PC-3 (cell line): ENCODE measurements at regions not wholly inside any gene's neighbourhood (a gene's known extent, or its start where the extent isn't known, plus 50 kb on each side); places are given as distances from the start of the nearest gene placed in this dataset.

ENCODE experiments used
- ATAC-seq: fragments of 200-7000 bp; cut with Tn5 transposase; 2 replicates; pipeline ENCODE4 v1.9.1; 2020; ENCODE audit warnings: mild to moderate bottlenecking, moderate library complexity
- BruUV-seq: library from RNA; stranded (reverse); fragments of 400-500 nt; replicated peaks from 2 replicates; lab custom pipeline; 2021; lab: Mats Ljungman, UMichigan
- CTCF ChIA-PET: fragments of 300-600 bp; sonication (Branson Sonifier 250); formaldehyde crosslinking; loops from one replicate; lab custom pipeline; 2022; ENCODE audit warnings: antibody characterized with exemption; lab: Charles Lee
- POLR2A ChIA-PET: fragments of 300-600 bp; sonication (Branson Sonifier 250); formaldehyde crosslinking; loops from one replicate; lab custom pipeline; 2022; ENCODE audit warnings: antibody characterized with exemption; ENCODE audit not compliant: unreplicated experiment; lab: Charles Lee
- DNase-seq: peaks from one replicate; pipeline ENCODE4 v3.0.0-alpha.2; 2015
- H2AFZ ChIP-seq: fragments of 300-600 bp; sonication (generic); 2 replicates; pipeline ENCODE4 v1.6.0; 2016; ENCODE audit warnings: antibody characterized with exemption, low read length
- H3F3A ChIP-seq: fragments of 300-600 bp; sonication (generic); one replicate; pipeline ENCODE4 v1.6.0; 2017; ENCODE audit warnings: antibody characterized with exemption, low read length, control low read depth, mild to moderate bottlenecking; ENCODE audit not compliant: unreplicated experiment
- H3K27ac ChIP-seq: fragments of 300-600 bp; sonication (generic); 2 replicates; pipeline ENCODE4 v1.5.1; 2016; ENCODE audit warnings: mild to moderate bottlenecking, low read length
- H3K27me3 ChIP-seq: fragments of 300-600 bp; sonication (generic); 2 replicates; pipeline ENCODE4 v1.6.1; 2016; ENCODE audit warnings: low read length, mixed read lengths
- H3K36me3 ChIP-seq: fragments of 300-600 bp; sonication (generic); 2 replicates; pipeline ENCODE4 v1.6.1; 2016; ENCODE audit warnings: low read depth, mixed run types, low read length, mixed read lengths
- H3K4me1 ChIP-seq: fragments of 300-600 bp; sonication (generic); 2 replicates; pipeline ENCODE4 v1.5.1; 2016; ENCODE audit warnings: low read length; ENCODE audit not compliant: insufficient read depth
- H3K4me2 ChIP-seq: fragments of 300-600 bp; sonication (generic); 2 replicates; pipeline ENCODE4 v1.6.0; 2016; ENCODE audit warnings: low read length
- H3K4me3 ChIP-seq: fragments of 300-600 bp; sonication (generic); 2 replicates; pipeline ENCODE4 v1.5.1; 2016; ENCODE audit warnings: mild to moderate bottlenecking, low read length, mixed read lengths
- H3K79me2 ChIP-seq: fragments of 300-600 bp; sonication (generic); 2 replicates; pipeline ENCODE4 v1.6.1; 2017; ENCODE audit warnings: low read length, mixed read lengths
- H3K9ac ChIP-seq: fragments of 300-600 bp; sonication (generic); 2 replicates; pipeline ENCODE4 v1.6.0; 2016; ENCODE audit warnings: mild to moderate bottlenecking, low read length
- H3K9me2 ChIP-seq: fragments of 300-600 bp; sonication (generic); replicated peaks from 2 replicates; pipeline ENCODE4 v1.6.1; 2016; ENCODE audit warnings: mixed run types, low read length, mixed read lengths
- H3K9me3 ChIP-seq: fragments of 300-600 bp; sonication (generic); 2 replicates; pipeline ENCODE4 v1.6.1; 2016; ENCODE audit warnings: low read length, mixed read lengths
- H4K20me1 ChIP-seq: fragments of 300-600 bp; sonication (generic); 2 replicates; pipeline ENCODE4 v1.6.1; 2016; ENCODE audit warnings: low read length, mixed read lengths
- CTCF ChIP-seq: fragments of 300-600 bp; sonication (generic); conservative IDR thresholded peaks from 2 replicates; pipeline ENCODE4 v1.5.1; 2017; ENCODE audit warnings: antibody characterized with exemption, low read depth, mild to moderate bottlenecking, low read length
- EZH2 ChIP-seq: fragments of 300-600 bp; sonication (generic); IDR thresholded peaks from one replicate; pipeline ENCODE4 v1.6.1; 2017; ENCODE audit warnings: antibody characterized with exemption, mild to moderate bottlenecking, low read length; ENCODE audit not compliant: unreplicated experiment
- EZH2phosphoT487 ChIP-seq: fragments of 300-600 bp; sonication (generic); IDR thresholded peaks from 2 replicates; pipeline ENCODE4 v1.6.1; 2018; ENCODE audit warnings: mild to moderate bottlenecking, antibody characterized with exemption, low read length, borderline replicate concordance
- intact Hi-C: fragments of 100-400 bp; cut with micrococcal nuclease; formaldehyde crosslinking; loops from 2 replicates; pipeline ENCODE4 v1.9.0; 2023

- Histone ChIP-seq H3K9me2 (no peaks in the 10 kb centered on the region), H3F3A (no peaks in the 10 kb centered on the region), H4K20me1 (no peaks in the 10 kb centered on the region), H3K27ac (no peak overlapping the region), H3K79me2 (no peaks in the 10 kb centered on the region), H3K4me2 (no peak overlapping the region), H3K27me3 (no peaks in the 10 kb centered on the region), H3K36me3 (no peaks in the 10 kb centered on the region), H3K9me3 (0 out of 2 replicates have a peak, but pooled peaks cover 4% of the 10 kb centered on the region), H3K4me3 (no peak overlapping the region), H3K9ac (no peak overlapping the region), H3K4me1 (no peaks in the 10 kb centered on the region), H2AFZ (no peak overlapping the region)
- CTCF ChIA-PET = no interaction called here
- DNase-seq (peak; percentile 29), ATAC-seq (no peak)
- no TSS peak for BruUV-seq
- TF ChIP-seq CTCF (no peak), EZH2phosphoT487 (no peak), EZH2 (no peak)
- POLR2A ChIA-PET = no interaction called here
- intact Hi-C loops = no loop called here
Observed at GRCh38 chr14:87430810-87431209, 562.2 kb downstream of the GALC start.

GRCh38 chr14:87430214-87430613 lies 562.8 kb downstream of the GALC start:
- no peak for TF ChIP-seq CTCF
- TF ChIP-seq EZH2phosphoT487 = no peak
- TF ChIP-seq EZH2 = no peak
- DNase-seq (no peak), ATAC-seq (no peak)
- Histone ChIP-seq H3K27me3 (no peaks in the 10 kb centered on the region), H3K27ac (no peak overlapping the region), H3F3A (no peaks in the 10 kb centered on the region), H2AFZ (no peak overlapping the region), H3K9me2 (no peaks in the 10 kb centered on the region), H3K4me1 (no peaks in the 10 kb centered on the region), H3K79me2 (no peaks in the 10 kb centered on the region), H3K36me3 (no peaks in the 10 kb centered on the region), H4K20me1 (no peaks in the 10 kb centered on the region), H3K9ac (no peak overlapping the region), H3K4me2 (no peak overlapping the region), H3K4me3 (no peak overlapping the region), H3K9me3 (0 out of 2 replicates have a peak, but pooled peaks cover 4% of the 10 kb centered on the region)
- intact Hi-C loops = no loop called here
- BruUV-seq = no TSS peak
- ChIA-PET CTCF (no interaction called here), POLR2A (no interaction called here)

GRCh38 chr14:87419925-87420324 lies 573.1 kb downstream of the GALC start:
- Histone ChIP-seq H3K9me3 (no peaks in the 10 kb centered on the region), H3K4me1 (no peaks in the 10 kb centered on the region), H4K20me1 (no peaks in the 10 kb centered on the region), H3K4me3 (no peak overlapping the region), H3K4me2 (no peak overlapping the region), H3F3A (no peaks in the 10 kb centered on the region), H3K9me2 (no peaks in the 10 kb centered on the region), H3K27ac (no peak overlapping the region), H3K36me3 (no peaks in the 10 kb centered on the region), H2AFZ (no peak overlapping the region), H3K79me2 (no peaks in the 10 kb centered on the region), H3K27me3 (no peaks in the 10 kb centered on the region), H3K9ac (no peak overlapping the region)
- ChIA-PET CTCF (no interaction called here), POLR2A (no interaction called here)
- no TSS peak for BruUV-seq
- no peak for ATAC-seq
- TF ChIP-seq CTCF = no peak
- intact Hi-C loops = no loop called here
- DNase-seq = no peak
